Kidney epithelial cell (primary cell): ENCODE measurements at regions not wholly inside any gene's neighbourhood (a gene's known extent, or its start where the extent isn't known, plus 50 kb on each side); places are given as distances from the start of the nearest gene placed in this dataset.

Source experiments
- DNase-seq: peaks from one replicate; pipeline ENCODE4 v3.0.0-alpha.2; 2010; ENCODE audit warnings: low read depth
- H3K27me3 ChIP-seq: 2 replicates; pipeline ENCODE4 v1.6.0; 2011; ENCODE audit warnings: low read length; ENCODE audit not compliant: control insufficient read depth, insufficient read depth
- H3K36me3 ChIP-seq: 2 replicates; pipeline ENCODE4 v1.5.1; 2011; ENCODE audit warnings: low read length; ENCODE audit not compliant: control insufficient read depth, insufficient read depth
- H3K4me3 ChIP-seq: 2 replicates; pipeline ENCODE4 v1.5.1; 2011; ENCODE audit warnings: low read depth, mild to moderate bottlenecking, control low read depth, low read length
- TF ChIP-seq, protein P1 (sequence below): IDR thresholded peaks from 2 replicates; pipeline ENCODE4 v1.5.1; 2011; ENCODE audit warnings: mild to moderate bottlenecking, moderate library complexity, low read length, control low read depth, inconsistent platforms; ENCODE audit not compliant: insufficient read depth, poor library complexity, severe bottlenecking

- no peaks in the 10 kb centered on the region for H3K27me3 ChIP-seq
Observed at GRCh38 chr7:71077743-71078476, 54.0 kb upstream of the GALNT17 start.

More at GRCh38 chr7:71077743-71078476, 54.0 kb upstream of the GALNT17 start:
- Histone ChIP-seq H3K4me3 (no peak overlapping the region), H3K36me3 (no peaks in the 10 kb centered on the region)
- TF ChIP-seq, protein P1, sequence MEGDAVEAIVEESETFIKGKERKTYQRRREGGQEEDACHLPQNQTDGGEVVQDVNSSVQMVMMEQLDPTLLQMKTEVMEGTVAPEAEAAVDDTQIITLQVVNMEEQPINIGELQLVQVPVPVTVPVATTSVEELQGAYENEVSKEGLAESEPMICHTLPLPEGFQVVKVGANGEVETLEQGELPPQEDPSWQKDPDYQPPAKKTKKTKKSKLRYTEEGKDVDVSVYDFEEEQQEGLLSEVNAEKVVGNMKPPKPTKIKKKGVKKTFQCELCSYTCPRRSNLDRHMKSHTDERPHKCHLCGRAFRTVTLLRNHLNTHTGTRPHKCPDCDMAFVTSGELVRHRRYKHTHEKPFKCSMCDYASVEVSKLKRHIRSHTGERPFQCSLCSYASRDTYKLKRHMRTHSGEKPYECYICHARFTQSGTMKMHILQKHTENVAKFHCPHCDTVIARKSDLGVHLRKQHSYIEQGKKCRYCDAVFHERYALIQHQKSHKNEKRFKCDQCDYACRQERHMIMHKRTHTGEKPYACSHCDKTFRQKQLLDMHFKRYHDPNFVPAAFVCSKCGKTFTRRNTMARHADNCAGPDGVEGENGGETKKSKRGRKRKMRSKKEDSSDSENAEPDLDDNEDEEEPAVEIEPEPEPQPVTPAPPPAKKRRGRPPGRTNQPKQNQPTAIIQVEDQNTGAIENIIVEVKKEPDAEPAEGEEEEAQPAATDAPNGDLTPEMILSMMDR = no peak
- no peak for DNase-seq
